ENCODE measurements at regions not wholly inside any gene's neighbourhood (a gene's known extent, or its start where the extent isn't known, plus 50 kb on each side); places are given as distances from the start of the nearest gene placed in this dataset.

- TF ChIP-seq POLR2A (IDR thresholded peaks at IDR 0.05) (no peak), POLR2AphosphoS5 (IDR thresholded peaks at IDR 0.05) (no peak)
Observed at GRCh38 chr4:138943893-138944292, 71.7 kb upstream of the NOCT start.
